Memory B cell (primary cell): ENCODE measurements at regions not wholly inside any gene's neighbourhood (a gene's known extent, or its start where the extent isn't known, plus 50 kb on each side); places are given as distances from the start of the nearest gene placed in this dataset.

Experiments
- ATAC-seq: fragments of 150-1000 bp; cut with Tn5 transposase; 2 replicates; pipeline ENCODE4 v1.10.0; 2021; ENCODE audit warnings: low read depth, mild to moderate bottlenecking, moderate library complexity
- DNase-seq, 2 donors: peaks; one replicate each; pipeline ENCODE4 v3.0.0; 2022; ENCODE audit warnings: low spot score in 2 of 2
- H3K27ac Mint-ChIP-seq: one replicate; pipeline ENCODE4 v1.8.0; 2022; ENCODE audit warnings: mild to moderate bottlenecking, moderate library complexity, mixed read lengths
- H3K27me3 Mint-ChIP-seq: one replicate; pipeline ENCODE4 v1.8.0; 2022; ENCODE audit warnings: mixed read lengths
- H3K36me3 Mint-ChIP-seq: one replicate; pipeline ENCODE4 v1.8.0; 2022; ENCODE audit warnings: mild to moderate bottlenecking, mixed read lengths
- H3K4me1 Mint-ChIP-seq: one replicate; pipeline ENCODE4 v1.8.0; 2022; ENCODE audit warnings: mixed read lengths
- H3K4me3 Mint-ChIP-seq: one replicate; pipeline ENCODE4 v1.8.0; 2022; ENCODE audit warnings: mild to moderate bottlenecking, moderate library complexity, mixed read lengths
- H3K9me3 Mint-ChIP-seq: one replicate; pipeline ENCODE4 v1.8.0; 2022; ENCODE audit warnings: mixed read lengths

DNA sequence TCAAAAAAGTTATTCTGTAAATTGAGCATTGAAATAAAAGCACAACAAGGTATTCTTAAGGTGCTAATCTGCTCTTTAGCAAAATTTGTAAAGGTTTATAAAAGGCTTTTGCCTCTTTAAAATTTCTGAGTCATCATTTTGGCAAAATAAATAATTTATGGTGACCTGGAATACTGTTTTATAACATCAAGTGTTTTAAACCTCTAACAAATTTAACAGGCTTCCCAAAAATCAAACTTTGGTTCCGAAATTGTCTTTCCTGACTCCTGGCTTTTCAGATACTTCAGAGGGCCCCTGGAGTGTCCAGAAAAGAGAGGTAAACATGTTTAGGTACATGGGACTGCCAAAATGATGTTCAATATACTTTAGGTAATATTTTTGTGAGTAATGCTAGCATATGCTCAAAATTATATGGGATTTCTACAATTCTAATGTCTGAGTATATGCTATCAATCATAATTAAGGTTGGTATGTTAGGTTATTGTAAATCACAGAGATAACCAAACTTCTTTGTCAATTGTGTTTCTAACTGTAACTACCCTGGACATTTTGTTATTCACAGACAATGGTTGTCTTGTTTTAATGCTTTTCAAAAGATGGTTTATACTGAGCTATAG, 160.3 kb upstream of the OLIG3 start:
- H3K27me3 Mint-ChIP-seq: peaks cover 7% of the 10 kb centered on the region
- H3K9me3 Mint-ChIP-seq: peaks cover 10% of the 10 kb centered on the region
- H3K4me3 Mint-ChIP-seq: no peak overlapping the region
- no peak for ATAC-seq
- H3K4me1 Mint-ChIP-seq: no peaks in the 10 kb centered on the region
- H3K36me3 Mint-ChIP-seq: peaks cover 4% of the 10 kb centered on the region
- no peak overlapping the region for H3K27ac Mint-ChIP-seq
- DNase-seq: no peak

DNA sequence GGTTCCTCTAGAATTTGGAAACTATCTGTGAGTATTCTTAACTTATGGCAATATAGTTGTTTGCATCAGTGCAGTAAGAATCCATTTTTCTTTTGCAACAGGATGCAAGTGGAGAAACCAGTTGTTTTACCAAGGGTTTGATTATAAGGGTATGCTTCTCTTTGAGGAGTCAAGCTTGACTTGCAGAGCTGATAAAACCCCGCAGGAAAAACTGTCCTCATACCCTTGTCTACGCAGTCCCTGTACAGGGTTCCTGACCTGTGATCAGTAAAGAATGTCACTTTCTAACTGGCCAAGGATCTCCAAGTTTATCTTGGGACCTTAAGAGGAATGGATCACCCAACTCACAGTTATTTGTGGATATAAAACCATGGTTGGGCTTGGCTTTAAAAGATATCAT, 161.1 kb upstream of the OLIG3 start:
- Mint-ChIP-seq H3K27me3 (peaks cover 6% of the 10 kb centered on the region), H3K27ac (no peak overlapping the region), H3K36me3 (peaks cover 4% of the 10 kb centered on the region), H3K9me3 (peaks cover 9% of the 10 kb centered on the region), H3K4me1 (no peaks in the 10 kb centered on the region), H3K4me3 (no peak overlapping the region)
- DNase-seq (no peak), ATAC-seq (no peak)

DNA sequence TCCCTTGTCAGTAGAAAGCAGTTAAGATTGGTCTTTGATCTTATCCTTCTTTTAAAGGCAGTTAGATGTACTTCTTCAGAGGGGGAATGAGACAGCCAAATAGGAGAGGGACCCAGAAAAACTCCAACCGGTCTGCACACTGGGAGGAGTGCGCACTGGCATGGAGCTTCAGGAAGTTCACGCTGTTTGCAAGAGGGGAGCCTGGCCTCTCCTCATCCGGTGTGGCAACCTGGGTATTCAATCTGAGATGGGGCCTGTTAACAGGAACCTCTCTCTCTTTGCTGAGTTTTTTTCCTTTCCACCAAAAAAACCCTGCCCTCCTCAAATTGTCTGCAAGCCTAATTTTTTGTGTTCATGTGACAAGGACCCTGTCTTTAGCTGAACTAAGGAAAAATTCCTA, 162.5 kb upstream of the OLIG3 start:
- no peak for ATAC-seq
- peaks cover 2% of the 10 kb centered on the region for H3K36me3 Mint-ChIP-seq
- DNase-seq: no peak
- H3K27me3 Mint-ChIP-seq: peaks cover 3% of the 10 kb centered on the region
- no peaks in the 10 kb centered on the region for H3K4me1 Mint-ChIP-seq
- H3K9me3 Mint-ChIP-seq: peaks cover 4% of the 10 kb centered on the region
- no peak overlapping the region for H3K4me3 Mint-ChIP-seq
- H3K27ac Mint-ChIP-seq: no peak overlapping the region

DNA sequence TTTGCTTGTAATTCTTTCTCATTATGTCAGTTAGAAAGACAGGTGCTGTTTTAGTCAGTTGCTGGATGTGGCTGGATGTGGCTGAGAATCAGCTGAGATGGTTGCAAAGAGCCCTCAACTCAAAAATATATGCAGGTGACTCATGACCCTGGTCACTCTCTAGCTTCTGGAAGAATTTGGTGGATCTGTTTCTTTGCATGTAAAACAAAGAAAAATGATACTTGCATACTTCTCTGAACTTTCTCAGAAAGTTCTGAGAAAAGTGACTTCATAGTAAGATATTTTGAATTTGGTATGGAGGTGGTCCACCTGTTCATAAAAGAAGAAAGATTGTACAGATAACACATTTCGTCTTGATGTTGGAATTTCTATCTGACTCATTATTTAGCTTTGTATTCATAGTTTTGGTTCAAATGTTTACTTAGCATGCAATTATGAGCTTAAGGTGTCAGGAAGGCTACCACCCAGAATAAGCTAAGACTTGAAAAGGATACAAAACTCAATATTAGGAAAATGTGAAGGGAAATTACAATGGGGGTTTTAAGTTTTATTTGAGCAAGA, 163.2 kb upstream of the OLIG3 start:
- H3K36me3 Mint-ChIP-seq: no peaks in the 10 kb centered on the region
- no peak overlapping the region for H3K27ac Mint-ChIP-seq
- H3K27me3 Mint-ChIP-seq: peaks cover 3% of the 10 kb centered on the region
- H3K4me1 Mint-ChIP-seq: no peaks in the 10 kb centered on the region
- no peak overlapping the region for H3K4me3 Mint-ChIP-seq
- DNase-seq (no peak), ATAC-seq (no peak)
- peaks cover 3% of the 10 kb centered on the region for H3K9me3 Mint-ChIP-seq

DNA sequence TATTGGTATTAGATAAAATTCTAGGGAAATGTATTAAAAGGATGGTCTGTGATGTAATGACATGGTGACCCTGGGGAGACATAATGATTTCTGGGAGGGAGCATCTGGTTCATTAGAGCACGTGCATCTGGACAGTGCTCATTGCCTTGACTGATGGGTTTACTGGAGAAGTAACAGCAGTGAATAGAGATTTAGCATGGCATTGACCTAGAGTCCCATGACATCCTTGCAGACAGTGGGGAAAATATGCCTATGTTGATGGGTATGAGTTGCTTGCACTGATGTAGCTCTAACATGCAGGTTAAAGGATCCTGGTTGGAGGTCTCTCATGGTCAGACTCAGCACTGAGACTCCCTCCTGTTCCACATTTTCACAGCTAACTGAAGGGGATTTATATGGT, 164.1 kb upstream of the OLIG3 start:
- Mint-ChIP-seq H3K4me1 (no peaks in the 10 kb centered on the region), H3K27me3 (peaks cover 3% of the 10 kb centered on the region), H3K36me3 (no peaks in the 10 kb centered on the region), H3K9me3 (peaks cover 3% of the 10 kb centered on the region), H3K27ac (no peak overlapping the region), H3K4me3 (no peak overlapping the region)
- ATAC-seq (no peak), DNase-seq (no peak)

DNA sequence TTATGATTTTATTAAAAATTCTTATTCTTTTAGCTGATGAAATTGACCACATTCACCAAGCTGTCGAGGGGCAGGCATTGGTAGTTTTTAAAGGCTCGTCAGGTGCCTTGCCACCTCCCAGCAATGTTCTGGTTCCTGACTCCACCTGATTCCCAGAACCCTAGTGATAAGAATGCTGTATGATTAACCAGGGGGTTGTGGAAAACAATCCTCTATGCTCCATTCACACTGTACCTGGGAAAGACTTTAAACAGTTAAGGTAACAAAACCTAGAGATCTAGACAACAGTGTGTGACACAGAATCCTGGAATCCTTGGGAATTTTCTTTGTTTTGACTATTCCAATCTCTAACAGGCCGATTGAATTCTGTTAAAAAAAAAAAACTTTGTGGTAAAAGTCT, 165.7 kb upstream of the OLIG3 start:
- ATAC-seq: no peak
- Mint-ChIP-seq H3K4me3 (no peak overlapping the region), H3K4me1 (no peaks in the 10 kb centered on the region), H3K27ac (no peak overlapping the region), H3K9me3 (no peaks in the 10 kb centered on the region), H3K36me3 (no peaks in the 10 kb centered on the region), H3K27me3 (peaks cover 3% of the 10 kb centered on the region)
- no peak for DNase-seq

DNA sequence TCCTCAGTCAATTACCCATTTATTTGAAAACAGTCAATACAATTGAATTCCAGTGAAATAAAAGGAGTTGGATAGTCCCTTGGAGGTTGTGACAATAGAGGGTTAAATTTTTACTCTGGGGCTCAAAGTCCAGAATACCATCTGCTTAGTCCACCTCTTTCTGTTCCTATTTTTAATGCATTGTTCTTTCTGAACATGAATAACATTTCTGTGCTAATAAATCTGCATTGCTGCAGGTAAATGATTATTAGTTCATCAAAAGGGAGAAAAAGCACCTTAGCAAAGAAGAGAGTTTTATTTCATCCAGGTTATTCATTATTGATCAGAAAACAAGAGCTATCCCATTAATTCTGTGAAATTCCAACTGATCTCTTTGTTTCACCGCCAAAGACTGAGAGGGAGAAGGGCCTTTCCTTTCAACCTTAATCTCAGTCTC, 166.1 kb upstream of the OLIG3 start:
- no peaks in the 10 kb centered on the region for H3K36me3 Mint-ChIP-seq
- no peaks in the 10 kb centered on the region for H3K9me3 Mint-ChIP-seq
- ATAC-seq: no peak
- peaks cover 3% of the 10 kb centered on the region for H3K27me3 Mint-ChIP-seq
- no peak for DNase-seq
- no peaks in the 10 kb centered on the region for H3K4me1 Mint-ChIP-seq
- no peak overlapping the region for H3K27ac Mint-ChIP-seq
- H3K4me3 Mint-ChIP-seq: no peak overlapping the region

DNA sequence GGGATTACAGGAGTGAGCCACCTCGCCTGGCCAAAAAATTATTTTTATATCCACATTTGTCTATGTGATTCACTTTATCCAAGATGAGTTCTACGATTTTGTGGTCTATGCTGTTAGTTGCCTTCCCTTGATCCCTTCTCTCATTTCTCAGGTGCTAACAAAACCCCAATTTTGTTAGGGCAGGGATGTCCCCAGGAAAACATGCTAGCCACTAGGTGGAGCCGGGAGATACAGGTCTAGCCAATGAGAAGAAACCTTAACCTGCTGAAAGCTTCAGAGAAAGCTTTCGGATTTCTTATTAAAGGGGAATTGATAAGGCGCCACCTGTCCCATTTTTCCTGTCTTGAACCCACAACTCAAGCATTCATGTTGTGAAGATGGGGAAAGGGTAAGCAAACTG, 167.4 kb upstream of the OLIG3 start:
- H3K27ac Mint-ChIP-seq: no peak overlapping the region
- H3K4me1 Mint-ChIP-seq: no peaks in the 10 kb centered on the region
- no peaks in the 10 kb centered on the region for H3K9me3 Mint-ChIP-seq
- no peak overlapping the region for H3K4me3 Mint-ChIP-seq
- DNase-seq (peak; percentile 14 to 15), ATAC-seq (peak; percentile 48)
- H3K36me3 Mint-ChIP-seq: no peaks in the 10 kb centered on the region
- peaks cover 3% of the 10 kb centered on the region for H3K27me3 Mint-ChIP-seq

DNA sequence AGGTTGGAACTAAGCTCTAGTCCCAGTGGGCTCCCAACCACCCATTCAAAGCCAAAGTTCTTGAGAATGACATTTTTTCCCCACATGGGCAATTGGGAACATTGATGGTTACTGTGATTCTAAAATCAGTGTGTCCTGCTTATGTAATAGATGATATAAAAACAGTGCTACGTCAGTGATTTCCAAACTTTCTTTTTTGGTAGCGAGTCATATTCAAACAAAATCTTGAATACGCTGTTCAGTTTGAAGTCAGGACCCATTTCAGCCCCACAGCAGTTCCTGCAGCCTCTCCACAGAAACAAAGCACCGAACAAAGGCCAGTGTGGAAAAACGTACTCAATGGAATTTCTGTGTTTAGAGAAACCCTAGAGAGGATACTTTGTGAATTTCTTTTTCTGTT, 170.0 kb upstream of the OLIG3 start:
- H3K27me3 Mint-ChIP-seq: no peaks in the 10 kb centered on the region
- H3K36me3 Mint-ChIP-seq: no peaks in the 10 kb centered on the region
- H3K27ac Mint-ChIP-seq: no peak overlapping the region
- no peaks in the 10 kb centered on the region for H3K9me3 Mint-ChIP-seq
- no peaks in the 10 kb centered on the region for H3K4me1 Mint-ChIP-seq
- no peak for DNase-seq
- ATAC-seq: no peak
- no peak overlapping the region for H3K4me3 Mint-ChIP-seq

DNA sequence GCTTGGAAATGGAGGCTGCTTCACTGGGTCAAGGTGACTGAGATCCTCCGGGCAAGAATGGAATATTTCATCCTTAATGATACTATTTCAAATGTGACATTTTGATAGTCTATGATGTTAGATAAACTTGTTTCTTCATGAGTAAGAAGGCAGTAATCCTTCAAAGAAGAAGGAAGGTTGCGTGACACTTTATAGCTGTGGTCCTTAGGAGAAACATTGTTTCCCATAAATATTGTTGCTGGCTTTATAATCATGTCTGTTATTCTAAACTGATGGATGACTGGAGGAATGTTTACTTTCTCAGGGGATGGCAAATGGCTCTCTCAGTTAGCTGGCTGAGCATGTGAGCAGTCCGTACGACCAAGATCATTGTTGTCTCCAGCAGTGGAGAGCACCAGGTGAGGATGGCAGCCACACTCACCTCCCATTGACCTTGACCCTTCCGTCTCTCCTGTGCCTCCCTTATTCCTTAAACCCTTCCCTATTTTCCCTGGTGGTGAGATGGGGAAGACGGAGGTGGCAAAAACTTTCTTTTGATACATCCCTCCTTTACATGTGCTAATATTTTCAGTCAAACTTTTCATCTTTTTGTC, 171.2 kb upstream of the OLIG3 start:
- H3K27me3 Mint-ChIP-seq: peaks cover 6% of the 10 kb centered on the region
- H3K4me3 Mint-ChIP-seq: no peak overlapping the region
- no peak overlapping the region for H3K27ac Mint-ChIP-seq
- H3K9me3 Mint-ChIP-seq: no peaks in the 10 kb centered on the region
- no peaks in the 10 kb centered on the region for H3K4me1 Mint-ChIP-seq
- H3K36me3 Mint-ChIP-seq: no peaks in the 10 kb centered on the region
- DNase-seq (no peak), ATAC-seq (no peak)

DNA sequence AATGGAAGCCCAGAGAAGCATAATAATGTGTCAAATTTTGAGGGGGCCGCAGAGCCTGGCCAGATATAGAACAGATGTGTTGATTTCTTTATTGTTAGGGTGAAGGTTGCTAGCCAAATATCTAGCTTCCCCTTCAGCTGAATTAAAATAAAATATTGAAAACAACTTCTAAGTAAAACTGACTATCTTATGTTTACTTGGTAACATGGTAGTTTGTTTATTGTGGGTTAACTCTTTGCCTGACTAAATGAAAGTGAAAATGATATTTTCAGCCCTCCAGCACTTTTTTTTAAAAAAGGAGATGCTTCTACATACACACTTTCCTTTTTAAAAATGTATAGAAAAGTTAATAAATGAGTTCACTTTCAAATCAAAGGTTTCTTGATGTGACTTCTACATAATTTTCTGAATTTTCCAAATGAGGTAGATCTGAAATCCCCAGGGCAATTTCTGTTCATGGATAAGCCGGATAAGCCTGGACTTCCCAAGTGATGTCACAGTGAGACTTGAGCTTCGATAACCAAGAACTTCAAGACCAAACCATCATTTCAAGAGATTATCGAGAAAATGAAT, 172.1 kb upstream of the OLIG3 start:
- ATAC-seq (peak; percentile 71), DNase-seq (no peak)
- peaks cover 8% of the 10 kb centered on the region for H3K27me3 Mint-ChIP-seq
- no peak overlapping the region for H3K27ac Mint-ChIP-seq
- H3K4me1 Mint-ChIP-seq: no peaks in the 10 kb centered on the region
- H3K9me3 Mint-ChIP-seq: peaks cover 4% of the 10 kb centered on the region
- no peak overlapping the region for H3K4me3 Mint-ChIP-seq
- peaks cover 3% of the 10 kb centered on the region for H3K36me3 Mint-ChIP-seq

DNA sequence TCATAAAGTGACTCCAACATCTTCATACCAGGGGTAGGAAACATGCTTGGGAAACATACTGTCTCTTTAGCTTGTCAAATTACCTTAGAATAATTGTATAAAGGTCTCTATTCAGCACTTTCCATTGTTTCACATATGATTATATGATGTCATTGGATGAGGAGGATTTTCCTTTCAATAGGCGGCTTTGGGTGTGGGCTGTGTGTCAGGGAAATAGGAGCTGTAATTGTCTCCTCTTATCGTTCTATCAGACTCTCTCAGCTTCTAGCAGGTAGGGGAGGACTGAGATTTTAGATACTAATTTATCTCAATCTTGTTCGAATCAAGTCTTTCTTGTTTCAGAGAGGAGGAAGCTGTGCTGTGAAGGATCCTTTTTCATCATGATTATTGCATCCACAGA, 179.4 kb upstream of the OLIG3 start:
- H3K27ac Mint-ChIP-seq: no peak overlapping the region
- no peak overlapping the region for H3K4me3 Mint-ChIP-seq
- H3K27me3 Mint-ChIP-seq: peaks cover 15% of the 10 kb centered on the region
- peaks cover 3% of the 10 kb centered on the region for H3K36me3 Mint-ChIP-seq
- H3K4me1 Mint-ChIP-seq: peaks cover 7% of the 10 kb centered on the region
- DNase-seq (no peak), ATAC-seq (no peak)
- peaks cover 4% of the 10 kb centered on the region for H3K9me3 Mint-ChIP-seq

DNA sequence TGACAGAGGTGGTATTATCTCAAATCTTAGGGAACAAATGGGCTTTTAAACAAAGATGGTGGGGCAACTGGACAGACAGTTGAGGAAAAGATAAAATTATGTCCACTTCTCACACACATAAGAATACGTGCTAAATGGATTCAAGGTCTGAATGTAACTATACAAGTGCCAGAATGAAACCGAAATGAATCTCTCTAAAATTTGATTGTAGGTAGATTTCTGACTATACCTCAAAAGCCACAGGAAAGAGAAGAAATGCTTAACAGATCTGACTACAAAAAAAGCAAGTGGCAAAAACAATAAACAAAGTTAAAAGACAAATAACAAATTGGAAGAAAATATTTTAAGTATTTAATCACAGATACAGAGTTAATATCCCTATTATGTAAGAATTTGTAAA, 182.7 kb upstream of the OLIG3 start:
- no peaks in the 10 kb centered on the region for H3K36me3 Mint-ChIP-seq
- H3K27ac Mint-ChIP-seq: no peak overlapping the region
- DNase-seq: no peak
- ATAC-seq: no peak
- H3K27me3 Mint-ChIP-seq: peaks cover 7% of the 10 kb centered on the region
- H3K4me3 Mint-ChIP-seq: no peak overlapping the region
- peaks cover 11% of the 10 kb centered on the region for H3K4me1 Mint-ChIP-seq
- no peaks in the 10 kb centered on the region for H3K9me3 Mint-ChIP-seq

DNA sequence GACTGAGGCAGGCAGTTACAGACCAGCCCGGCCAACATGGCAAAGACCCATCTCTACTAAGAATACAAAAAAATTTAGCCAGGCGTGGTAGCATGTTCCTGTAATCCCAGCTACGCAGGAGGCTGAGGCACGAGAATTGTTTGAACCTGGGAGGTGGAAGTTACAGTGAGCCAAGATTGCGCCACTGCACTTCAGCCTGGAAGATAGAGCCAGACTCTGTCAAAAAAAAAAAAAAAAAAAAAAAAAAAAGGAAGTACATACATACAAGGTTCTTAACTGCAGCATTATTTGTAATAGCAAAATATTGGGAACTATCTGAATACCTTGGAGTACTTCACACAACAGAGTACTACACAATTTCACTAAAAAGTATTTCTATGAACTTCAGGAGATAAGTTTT, 183.5 kb upstream of the OLIG3 start:
- peaks cover 11% of the 10 kb centered on the region for H3K4me1 Mint-ChIP-seq
- ATAC-seq: no peak
- peaks cover 7% of the 10 kb centered on the region for H3K27me3 Mint-ChIP-seq
- H3K4me3 Mint-ChIP-seq: no peak overlapping the region
- H3K9me3 Mint-ChIP-seq: no peaks in the 10 kb centered on the region
- no peak for DNase-seq
- H3K27ac Mint-ChIP-seq: no peak overlapping the region
- no peaks in the 10 kb centered on the region for H3K36me3 Mint-ChIP-seq

DNA sequence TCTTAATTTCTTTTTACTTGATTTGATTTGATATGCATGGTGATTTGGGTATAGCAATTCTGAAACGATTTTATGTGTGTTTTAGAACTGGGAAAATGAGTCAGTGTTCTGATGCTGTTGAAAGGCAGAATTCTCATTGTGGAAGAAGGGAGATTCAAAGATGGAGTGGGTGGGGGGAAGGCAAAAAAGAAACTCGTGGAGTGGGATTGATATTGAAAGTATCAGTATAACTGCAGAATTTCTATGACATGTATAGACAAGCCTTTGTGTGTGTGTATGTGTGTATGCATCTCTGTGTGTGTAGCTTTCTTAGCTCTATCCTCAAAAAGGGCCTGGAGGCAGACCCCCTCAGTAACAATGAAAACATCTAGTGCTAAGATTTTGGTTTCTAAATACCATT, 184.3 kb upstream of the OLIG3 start:
- Mint-ChIP-seq H3K4me3 (no peak overlapping the region), H3K36me3 (no peaks in the 10 kb centered on the region), H3K9me3 (no peaks in the 10 kb centered on the region), H3K4me1 (peaks cover 11% of the 10 kb centered on the region), H3K27me3 (peaks cover 7% of the 10 kb centered on the region), H3K27ac (no peak overlapping the region)
- DNase-seq (no peak), ATAC-seq (no peak)
